ENCODE measurements at regions not wholly inside any gene's neighbourhood (a gene's known extent, or its start where the extent isn't known, plus 50 kb on each side); places are given as distances from the start of the nearest gene placed in this dataset.

- Histone ChIP-seq H2BK20ac (ENCODE audit: low read length) (no peak overlapping the region), H3K23ac (ENCODE audit: insufficient read length) (no peak overlapping the region), H3K4ac (replicated peaks; ENCODE audit: insufficient read length, low read depth, low read length) (no peak overlapping the region), H3K4me1 (replicated peaks in 1 of 4; ENCODE audit: control insufficient read depth in 3 of 4, insufficient read depth in 4 of 4, low read length in 3 of 4) (no peaks in the 10 kb centered on the region), H3K23me2 (ENCODE audit: low read depth, low read length) (peaks cover 1% of the 10 kb centered on the region; the same call in 1 of the 2 replicates), H3K79me2 (ENCODE audit: control insufficient read depth in 1 of 2, insufficient read depth in 2 of 2, low read length in 2 of 2) (no peaks in the 10 kb centered on the region), H3K79me1 (ENCODE audit: low read depth, low read length) (no peaks in the 10 kb centered on the region), H2BK5ac (ENCODE audit: low read depth, low read length) (no peak overlapping the region), H2AK5ac (ENCODE audit: low read depth, low read length) (no peak overlapping the region), H3K27me3 (replicated peaks in 1 of 4; ENCODE audit: control insufficient read depth in 3 of 4, extremely low read depth in 1 of 4, insufficient read depth in 3 of 4, low read length in 3 of 4) (no peaks in the 10 kb centered on the region), H3K9ac (replicated peaks in 1 of 4; ENCODE audit: extremely low read depth in 1 of 4, low read depth in 3 of 4, low read length in 3 of 4) (no peak overlapping the region), H2BK12ac (ENCODE audit: low read depth, low read length) (no peak overlapping the region), H4K5ac (ENCODE audit: insufficient read length, low read depth, low read length) (no peak overlapping the region), H4K91ac (replicated peaks; ENCODE audit: insufficient read length, low read length) (no peak overlapping the region), H3K27ac (ENCODE audit: low read depth, low read length) (no peak overlapping the region), H3K4me2 (ENCODE audit: insufficient read depth in 1 of 2, low read depth in 2 of 2, low read length in 2 of 2) (no peak overlapping the region), H3K56ac (replicated peaks; ENCODE audit: insufficient read length, low read depth, low read length) (no peak overlapping the region), H2AFZ (ENCODE audit: low read length) (no peak overlapping the region), H3K14ac (ENCODE audit: insufficient read length) (no peak overlapping the region), H4K8ac (ENCODE audit: extremely low read depth, insufficient read depth, low read length) (no peak overlapping the region), H3K9me3 (ENCODE audit: insufficient read depth in 2 of 2, low read depth in 1 of 2, low read length in 1 of 2) (no peaks in the 10 kb centered on the region), H2BK120ac (replicated peaks; ENCODE audit: low read depth, low read length) (no peak overlapping the region), H4K20me1 (replicated peaks in 1 of 2; ENCODE audit: control insufficient read depth in 1 of 2, insufficient read depth in 2 of 2, low read length in 2 of 2) (no peaks in the 10 kb centered on the region), H2BK15ac (ENCODE audit: low read length) (no peak overlapping the region), H3K4me3 (ENCODE audit: extremely low read depth in 1 of 4, insufficient read depth in 2 of 4, low read depth in 3 of 4, low read length in 4 of 4) (no peak overlapping the region), H3K18ac (ENCODE audit: extremely low read depth, low read length) (no peak overlapping the region), H3K36me3 (ENCODE audit: control insufficient read depth in 2 of 4, insufficient read depth in 4 of 4, low read length in 3 of 4) (no peaks in the 10 kb centered on the region)
- no peak for DNase-seq (ENCODE audit: low read depth in 1 of 2, low spot score in 2 of 2)
- 94% methylated on average over 1 of the region's 1 CpG; no CpG with 5 or more reads in 1 of the 2 experiments for WGBS, 2 experiments (ENCODE audit: extremely low coverage in 1 of 2, insufficient coverage in 1 of 2, insufficient read length in 1 of 2, insufficient replicate concordance in 2 of 2, low coverage in 1 of 2, low lambda C conversion rate in 2 of 2, missing lambda C conversion rate in 1 of 2)
- ChIA-PET CTCF (ENCODE audit: partially characterized antibody) (no interaction called here), POLR2A (ENCODE audit: partially characterized antibody) (no interaction called here)
- FAIRE-seq: no peak
- TF ChIP-seq KDM4A (IDR thresholded peaks at IDR 0.05; ENCODE audit: low read depth, low read length, severe bottlenecking): no peak
- no peak for TF ChIP-seq USF2 (IDR thresholded peaks at IDR 0.05; ENCODE audit: low read length)
- no peak for TF ChIP-seq TAF1 (IDR thresholded peaks at IDR 0.05; ENCODE audit: low read depth, low read length)
- TF ChIP-seq MAFK (IDR thresholded peaks at IDR 0.05; ENCODE audit: low read depth, low read length): no peak
- no peak for TF ChIP-seq HDAC6 (IDR thresholded peaks at IDR 0.05; ENCODE audit: low read depth, low read length)
- no peak for TF ChIP-seq ATF3 (IDR thresholded peaks at IDR 0.05; ENCODE audit: insufficient read depth, low read depth, low read length)
- no peak for TF ChIP-seq CTBP2 (IDR thresholded peaks at IDR 0.05; ENCODE audit: borderline replicate concordance, insufficient read depth, insufficient read length, low read length)
- TF ChIP-seq SIRT6 (IDR thresholded peaks at IDR 0.05; ENCODE audit: low read length): no peak
- no peak for TF ChIP-seq ATF2 (IDR thresholded peaks at IDR 0.05; ENCODE audit: low read length)
- no peak for TF ChIP-seq TCF12 (IDR thresholded peaks at IDR 0.05; ENCODE audit: low read depth, low read length)
Observed at GRCh38 chr18:56481751-56482150, 156.6 kb downstream of the TXNL1 start.

All from H1 (cell line).